K562 (cell line): ENCODE measurements at regions not wholly inside any gene's neighbourhood (a gene's known extent, or its start where the extent isn't known, plus 50 kb on each side); places are given as distances from the start of the nearest gene placed in this dataset.

Experiments used
- ATAC-seq: fragments of 200-7000 bp; cut with Tn5 transposase; 3 replicates; pipeline ENCODE4 v1.9.1; 2020; ENCODE audit warnings: moderate library complexity
- BruUV-seq: library from RNA; stranded (reverse); fragments of 400-500 nt; replicated peaks from 2 replicates; lab custom pipeline; 2021; lab: Mats Ljungman, UMichigan
- CTCF ChIA-PET: fragments of 300-600 bp; formaldehyde crosslinking; extraction: SDS; loops from one replicate; lab custom pipeline; 2021; ENCODE audit warnings: low intra/inter-chr PET ratio; lab: Yijun Ruan, JAX
- POLR2A ChIA-PET: fragments of 300-600, 350-650 bp; sonication (Branson Sonifier 250); formaldehyde crosslinking; extraction: SDS; loops from one replicate; lab custom pipeline; 2021; ENCODE audit warnings: antibody characterized with exemption, inconsistent platforms; lab: Yijun Ruan, JAX
- DNase-seq, 4 experiments: peaks; one replicate each; pipeline versions ENCODE4 v3.0.0 to v3.0.0-alpha.2; 2011 to 2018; ENCODE audit warnings: low spot score in 3 of 4, mixed read lengths in 3 of 4; ENCODE audit errors: extremely low read depth in 1 of 4
- FAIRE-seq: peaks from 2 replicates; lab custom pipeline; 2011; peaks lifted over from hg19 to GRCh38; lab: Jason Lieb, UNC
- H2AFZ ChIP-seq: 2 replicates; pipeline ENCODE4 v1.6.0; 2011; ENCODE audit warnings: low read depth, low read length, control low read depth, inconsistent platforms
- H3K27ac ChIP-seq: fragments of 200-600 bp; 3 replicates; pipeline ENCODE4 v1.8.0; 2011; ENCODE audit warnings: low read depth, mild to moderate bottlenecking, control low read depth, inconsistent platforms, low read length, moderate library complexity, mixed read lengths; ENCODE audit errors: extremely low read depth
- H3K27me3 ChIP-seq, 2 experiments: fragments of 300-600 bp in 1 of 2; 2 replicates in 1 of 2; 3 replicates in 1 of 2; pipeline versions ENCODE4 v1.6.0 to v1.8.0; 2011; ENCODE audit warnings: inconsistent platforms in 2 of 2, low read length in 2 of 2, mild to moderate bottlenecking in 1 of 2, mixed read lengths in 1 of 2, moderate library complexity in 1 of 2; ENCODE audit not compliant: control insufficient read depth in 2 of 2, insufficient read depth in 2 of 2
- H3K36me3 ChIP-seq: fragments of 300-600 bp; 3 replicates; pipeline ENCODE4 v1.8.0; 2011; ENCODE audit warnings: mild to moderate bottlenecking, low read length, inconsistent platforms; ENCODE audit not compliant: control insufficient read depth, insufficient read depth
- H3K4me1 ChIP-seq, 2 experiments: fragments of 200-600 bp in 1 of 2; replicated peaks in 1 of 2; 2 replicates in 1 of 2; 3 replicates in 1 of 2; pipeline versions ENCODE4 v1.5.1 to v1.8.0; 2011; ENCODE audit warnings: inconsistent platforms in 2 of 2, low read length in 2 of 2, mild to moderate bottlenecking in 1 of 2, mixed read lengths in 1 of 2, moderate library complexity in 1 of 2; ENCODE audit not compliant: control insufficient read depth in 2 of 2, insufficient read depth in 2 of 2
- H3K4me2 ChIP-seq: 2 replicates; pipeline ENCODE4 v1.6.1; 2011; ENCODE audit warnings: low read length, control low read depth, inconsistent platforms, mixed read lengths; ENCODE audit not compliant: insufficient read depth
- H3K4me3 ChIP-seq: fragments of 200-600 bp; sonication (generic), shearing (Covaris generic); 2 replicates; pipeline ENCODE4 v1.5.1; 2016; ENCODE audit warnings: control low read depth, inconsistent platforms
- H3K79me2 ChIP-seq: fragments of 200-600 bp; 3 replicates; pipeline ENCODE4 v1.8.0; 2011; ENCODE audit warnings: low read length, inconsistent platforms; ENCODE audit not compliant: control insufficient read depth, insufficient read depth
- H3K9ac ChIP-seq, 2 experiments: 2 replicates each; pipeline versions ENCODE4 v1.6.0 to v1.6.1; 2011; ENCODE audit warnings: low read depth in 2 of 2, low read length in 2 of 2, control low read depth in 1 of 2, inconsistent platforms in 1 of 2, mild to moderate bottlenecking in 1 of 2, mixed read lengths in 1 of 2; ENCODE audit not compliant: insufficient read depth in 1 of 2
- H3K9me1 ChIP-seq: one replicate; pipeline ENCODE4 v1.6.0; 2011; ENCODE audit warnings: inconsistent platforms, mild to moderate bottlenecking, low read length, moderate library complexity; ENCODE audit not compliant: control insufficient read depth, insufficient read depth
- H3K9me3 ChIP-seq: replicated peaks from 2 replicates; pipeline ENCODE4 v1.5.1; 2011; ENCODE audit warnings: low read depth, low read length, inconsistent platforms; ENCODE audit not compliant: control insufficient read depth, insufficient read depth
- H4K20me1 ChIP-seq: replicated peaks from 2 replicates; pipeline ENCODE4 v1.6.1; 2011; ENCODE audit warnings: low read length, inconsistent platforms, mixed read lengths; ENCODE audit not compliant: control insufficient read depth, insufficient read depth
- GABPB2 ChIP-seq: fragments of 250-450 bp; sonication (Bioruptor Pico); conservative IDR thresholded peaks from 2 replicates; pipeline ENCODE4 v1.5.1; 2021; ENCODE audit warnings: mild to moderate bottlenecking
- NFXL1 ChIP-seq: fragments of 450-650 bp; formaldehyde crosslinking; IDR thresholded peaks from 2 replicates; pipeline ENCODE4 v1.4.0; 2021; ENCODE audit warnings: mild to moderate bottlenecking
- NR2C1 ChIP-seq, 2 experiments: fragments of 450-650 bp; IDR thresholded peaks; 2 replicates each; pipeline ENCODE4 v1.6.1; 2017; ENCODE audit warnings: mild to moderate bottlenecking in 2 of 2, antibody characterized with exemption in 1 of 2, inconsistent platforms in 1 of 2, missing compliant biosample characterization in 1 of 2, missing genetic modification characterization in 1 of 2
- NUFIP1 ChIP-seq: fragments of 450-650 bp; IDR thresholded peaks from 2 replicates; pipeline ENCODE4 v1.6.1; 2018; ENCODE audit not compliant: partially characterized antibody
- RBM22 ChIP-seq: fragments of 200-400 bp; formaldehyde crosslinking; IDR thresholded peaks from 2 replicates; pipeline ENCODE4 v1.6.1; 2018; ENCODE audit warnings: low read length, low read depth; ENCODE audit not compliant: poor library complexity, severe bottlenecking
- TAF9B ChIP-seq: fragments of 450-650 bp; IDR thresholded peaks from 2 replicates; pipeline ENCODE4 v1.6.1; 2018; ENCODE audit warnings: mild to moderate bottlenecking; ENCODE audit not compliant: partially characterized antibody
- TAL1 ChIP-seq: fragments of 450-650 bp; IDR thresholded peaks from 2 replicates; pipeline ENCODE4 v1.6.1; 2016; ENCODE audit warnings: mild to moderate bottlenecking
- ZNF165 ChIP-seq: fragments of 250-450 bp; sonication (Bioruptor Pico); IDR thresholded peaks from 2 replicates; pipeline ENCODE4 v1.4.0; 2020; ENCODE audit warnings: borderline replicate concordance
- ZNF584 ChIP-seq: fragments of 200-800 bp; sonication (Bioruptor generic); IDR thresholded peaks from 2 replicates; pipeline ENCODE4 v1.6.1; 2016; ENCODE audit warnings: low read depth, mild to moderate bottlenecking, missing genetic modification characterization, missing compliant biosample characterization
- WGBS: fragments of 100-300 bp; shearing (Covaris generic); methylation state at CpG from one replicate; pipeline ENCODE4 v1.1.6; 2016; ENCODE audit warnings: low coverage, mixed read lengths; ENCODE audit not compliant: insufficient coverage; ENCODE audit errors: missing lambda C conversion rate; 5-methylcytosine and 5-hydroxymethylcytosine counted together
- in situ Hi-C: fragments of 300-500 bp; cut with MboI; formaldehyde crosslinking; loops from 4 replicates; pipeline ENCODE4 v1.15.0; 2018; ENCODE audit warnings: inconsistent platforms, mixed read lengths
- intact Hi-C: fragments of 100-400 bp; cut with micrococcal nuclease; formaldehyde crosslinking; loops from 2 replicates; pipeline ENCODE4 v1.14.2; 2022
- TF ChIP-seq, protein P1 (sequence below): sonication (generic); formaldehyde crosslinking; IDR thresholded peaks from 2 replicates; pipeline ENCODE4 v1.8.0; 2023; ENCODE audit warnings: mild to moderate bottlenecking, missing genetic modification reagents

- Histone ChIP-seq H3K4me1 (no peaks in the 10 kb centered on the region), H3K9me3 (no peaks in the 10 kb centered on the region), H3K27me3 (no peaks in the 10 kb centered on the region), H4K20me1 (no peaks in the 10 kb centered on the region), H3K27ac (no peak overlapping the region), H2AFZ (no peak overlapping the region), H3K4me3 (no peak overlapping the region), H3K9ac (no peak overlapping the region), H3K36me3 (no peaks in the 10 kb centered on the region), H3K79me2 (no peaks in the 10 kb centered on the region), H3K4me2 (no peak overlapping the region), H3K9me1 (no peaks in the 10 kb centered on the region)
- ChIA-PET POLR2A (no interaction called here), CTCF (no interaction called here)
- TF ChIP-seq NR2C1 (IDR thresholded peaks at IDR 0.05) (no peak), NR2C1 (tag; IDR thresholded peaks at IDR 0.05) (no peak), TAF9B (no peak), GABPB2 (no peak), TAL1 (no peak), ZNF165 (CRISPR knock-in tag) (no peak), RBM22 (no peak), NUFIP1 (no peak), NFXL1 (no peak), ZNF584 (no peak)
- TF ChIP-seq, protein P1, sequence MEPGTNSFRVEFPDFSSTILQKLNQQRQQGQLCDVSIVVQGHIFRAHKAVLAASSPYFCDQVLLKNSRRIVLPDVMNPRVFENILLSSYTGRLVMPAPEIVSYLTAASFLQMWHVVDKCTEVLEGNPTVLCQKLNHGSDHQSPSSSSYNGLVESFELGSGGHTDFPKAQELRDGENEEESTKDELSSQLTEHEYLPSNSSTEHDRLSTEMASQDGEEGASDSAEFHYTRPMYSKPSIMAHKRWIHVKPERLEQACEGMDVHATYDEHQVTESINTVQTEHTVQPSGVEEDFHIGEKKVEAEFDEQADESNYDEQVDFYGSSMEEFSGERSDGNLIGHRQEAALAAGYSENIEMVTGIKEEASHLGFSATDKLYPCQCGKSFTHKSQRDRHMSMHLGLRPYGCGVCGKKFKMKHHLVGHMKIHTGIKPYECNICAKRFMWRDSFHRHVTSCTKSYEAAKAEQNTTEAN (CRISPR knock-in tag): no peak
- in situ Hi-C loops: no loop called here
- intact Hi-C loops: no loop called here
- FAIRE-seq: no peak
- ATAC-seq: no peak
- no peak for DNase-seq
- no TSS peak for BruUV-seq
- WGBS: 0% methylated on average over 7 of the region's 7 CpGs
Observed at GRCh38 chr12:67820694-67821093, 168.6 kb upstream of the IFNG-AS1 start.
